ENCODE measurements at regions not wholly inside any gene's neighbourhood (a gene's known extent, or its start where the extent isn't known, plus 50 kb on each side); places are given as distances from the start of the nearest gene placed in this dataset.

DNA sequence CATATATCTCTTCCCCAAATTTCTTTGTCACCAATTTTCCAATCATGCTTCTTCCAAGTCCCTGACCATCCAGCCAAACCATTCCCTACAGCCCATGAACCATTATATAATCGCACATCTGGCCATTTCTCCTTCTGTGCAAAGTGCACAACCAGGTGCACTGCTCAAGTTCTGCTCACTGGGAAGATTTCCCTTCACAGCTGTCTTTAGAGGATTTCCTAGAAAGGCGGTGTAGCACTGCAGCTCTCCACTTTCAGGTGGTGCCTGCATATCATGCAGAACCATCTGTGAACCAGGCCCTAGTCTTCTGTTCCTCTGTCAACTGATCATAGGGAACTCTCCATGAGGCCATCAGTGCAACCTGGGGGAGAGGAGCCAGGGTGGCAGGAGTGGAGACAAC is 95.0 kb upstream of the CABCOCO1 start:
- 83% methylated on average over 2 of the region's 2 CpGs for WGBS
- H3K4me1 ChIP-seq (ENCODE audit: control insufficient read depth in 4 of 4, insufficient read depth in 4 of 4, low read length in 3 of 4) = no peaks in the 10 kb centered on the region
- no peak overlapping the region for H3K9ac ChIP-seq (ENCODE audit: low read depth in 1 of 2, low read length in 2 of 2)
- no peak for DNase-seq (ENCODE audit: low spot score)
- TF ChIP-seq YY1 (IDR thresholded peaks at IDR 0.05) (no peak), FOXA2 (IDR thresholded peaks at IDR 0.05) (no peak), HNF4A (conservative IDR thresholded peaks at IDR 0.05) (no peak), NR2F2 (IDR thresholded peaks at IDR 0.05) (no peak), SP1 (IDR thresholded peaks at IDR 0.05) (no peak), GABPA (IDR thresholded peaks at IDR 0.05 in 1 of 2, conservative IDR thresholded peaks at IDR 0.05 in 1 of 2) (no peak), RXRA (IDR thresholded peaks at IDR 0.05) (no peak), RAD21 (IDR thresholded peaks at IDR 0.05) (no peak)
- TF ChIP-seq, protein P1, sequence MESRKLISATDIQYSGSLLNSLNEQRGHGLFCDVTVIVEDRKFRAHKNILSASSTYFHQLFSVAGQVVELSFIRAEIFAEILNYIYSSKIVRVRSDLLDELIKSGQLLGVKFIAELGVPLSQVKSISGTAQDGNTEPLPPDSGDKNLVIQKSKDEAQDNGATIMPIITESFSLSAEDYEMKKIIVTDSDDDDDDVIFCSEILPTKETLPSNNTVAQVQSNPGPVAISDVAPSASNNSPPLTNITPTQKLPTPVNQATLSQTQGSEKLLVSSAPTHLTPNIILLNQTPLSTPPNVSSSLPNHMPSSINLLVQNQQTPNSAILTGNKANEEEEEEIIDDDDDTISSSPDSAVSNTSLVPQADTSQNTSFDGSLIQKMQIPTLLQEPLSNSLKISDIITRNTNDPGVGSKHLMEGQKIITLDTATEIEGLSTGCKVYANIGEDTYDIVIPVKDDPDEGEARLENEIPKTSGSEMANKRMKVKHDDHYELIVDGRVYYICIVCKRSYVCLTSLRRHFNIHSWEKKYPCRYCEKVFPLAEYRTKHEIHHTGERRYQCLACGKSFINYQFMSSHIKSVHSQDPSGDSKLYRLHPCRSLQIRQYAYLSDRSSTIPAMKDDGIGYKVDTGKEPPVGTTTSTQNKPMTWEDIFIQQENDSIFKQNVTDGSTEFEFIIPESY (IDR thresholded peaks at IDR 0.05) = no peak
- TF ChIP-seq, protein P2, sequence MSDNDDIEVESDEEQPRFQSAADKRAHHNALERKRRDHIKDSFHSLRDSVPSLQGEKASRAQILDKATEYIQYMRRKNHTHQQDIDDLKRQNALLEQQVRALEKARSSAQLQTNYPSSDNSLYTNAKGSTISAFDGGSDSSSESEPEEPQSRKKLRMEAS (IDR thresholded peaks at IDR 0.05) = no peak
- TF ChIP-seq, protein P3, sequence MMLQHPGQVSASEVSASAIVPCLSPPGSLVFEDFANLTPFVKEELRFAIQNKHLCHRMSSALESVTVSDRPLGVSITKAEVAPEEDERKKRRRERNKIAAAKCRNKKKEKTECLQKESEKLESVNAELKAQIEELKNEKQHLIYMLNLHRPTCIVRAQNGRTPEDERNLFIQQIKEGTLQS (IDR thresholded peaks at IDR 0.05) = no peak
- TF ChIP-seq, protein P4, sequence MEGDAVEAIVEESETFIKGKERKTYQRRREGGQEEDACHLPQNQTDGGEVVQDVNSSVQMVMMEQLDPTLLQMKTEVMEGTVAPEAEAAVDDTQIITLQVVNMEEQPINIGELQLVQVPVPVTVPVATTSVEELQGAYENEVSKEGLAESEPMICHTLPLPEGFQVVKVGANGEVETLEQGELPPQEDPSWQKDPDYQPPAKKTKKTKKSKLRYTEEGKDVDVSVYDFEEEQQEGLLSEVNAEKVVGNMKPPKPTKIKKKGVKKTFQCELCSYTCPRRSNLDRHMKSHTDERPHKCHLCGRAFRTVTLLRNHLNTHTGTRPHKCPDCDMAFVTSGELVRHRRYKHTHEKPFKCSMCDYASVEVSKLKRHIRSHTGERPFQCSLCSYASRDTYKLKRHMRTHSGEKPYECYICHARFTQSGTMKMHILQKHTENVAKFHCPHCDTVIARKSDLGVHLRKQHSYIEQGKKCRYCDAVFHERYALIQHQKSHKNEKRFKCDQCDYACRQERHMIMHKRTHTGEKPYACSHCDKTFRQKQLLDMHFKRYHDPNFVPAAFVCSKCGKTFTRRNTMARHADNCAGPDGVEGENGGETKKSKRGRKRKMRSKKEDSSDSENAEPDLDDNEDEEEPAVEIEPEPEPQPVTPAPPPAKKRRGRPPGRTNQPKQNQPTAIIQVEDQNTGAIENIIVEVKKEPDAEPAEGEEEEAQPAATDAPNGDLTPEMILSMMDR (IDR thresholded peaks at IDR 0.05; ENCODE audit: low read depth, low read length, missing input control) = no peak
- TF ChIP-seq, protein P5, sequence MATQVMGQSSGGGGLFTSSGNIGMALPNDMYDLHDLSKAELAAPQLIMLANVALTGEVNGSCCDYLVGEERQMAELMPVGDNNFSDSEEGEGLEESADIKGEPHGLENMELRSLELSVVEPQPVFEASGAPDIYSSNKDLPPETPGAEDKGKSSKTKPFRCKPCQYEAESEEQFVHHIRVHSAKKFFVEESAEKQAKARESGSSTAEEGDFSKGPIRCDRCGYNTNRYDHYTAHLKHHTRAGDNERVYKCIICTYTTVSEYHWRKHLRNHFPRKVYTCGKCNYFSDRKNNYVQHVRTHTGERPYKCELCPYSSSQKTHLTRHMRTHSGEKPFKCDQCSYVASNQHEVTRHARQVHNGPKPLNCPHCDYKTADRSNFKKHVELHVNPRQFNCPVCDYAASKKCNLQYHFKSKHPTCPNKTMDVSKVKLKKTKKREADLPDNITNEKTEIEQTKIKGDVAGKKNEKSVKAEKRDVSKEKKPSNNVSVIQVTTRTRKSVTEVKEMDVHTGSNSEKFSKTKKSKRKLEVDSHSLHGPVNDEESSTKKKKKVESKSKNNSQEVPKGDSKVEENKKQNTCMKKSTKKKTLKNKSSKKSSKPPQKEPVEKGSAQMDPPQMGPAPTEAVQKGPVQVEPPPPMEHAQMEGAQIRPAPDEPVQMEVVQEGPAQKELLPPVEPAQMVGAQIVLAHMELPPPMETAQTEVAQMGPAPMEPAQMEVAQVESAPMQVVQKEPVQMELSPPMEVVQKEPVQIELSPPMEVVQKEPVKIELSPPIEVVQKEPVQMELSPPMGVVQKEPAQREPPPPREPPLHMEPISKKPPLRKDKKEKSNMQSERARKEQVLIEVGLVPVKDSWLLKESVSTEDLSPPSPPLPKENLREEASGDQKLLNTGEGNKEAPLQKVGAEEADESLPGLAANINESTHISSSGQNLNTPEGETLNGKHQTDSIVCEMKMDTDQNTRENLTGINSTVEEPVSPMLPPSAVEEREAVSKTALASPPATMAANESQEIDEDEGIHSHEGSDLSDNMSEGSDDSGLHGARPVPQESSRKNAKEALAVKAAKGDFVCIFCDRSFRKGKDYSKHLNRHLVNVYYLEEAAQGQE (IDR thresholded peaks at IDR 0.05) = no peak
- H3K9me3 ChIP-seq (ENCODE audit: control insufficient read depth in 4 of 4, low read length in 3 of 4) = peaks cover 0 to 5% (median 3%) of the 10 kb centered on the region in 4 donors
- no peaks in the 10 kb centered on the region for H3K36me3 ChIP-seq (ENCODE audit: control insufficient read depth in 4 of 4, insufficient read depth in 3 of 4, low read depth in 1 of 4, low read length in 3 of 4)
- no peak overlapping the region for H3K4me3 ChIP-seq (ENCODE audit: low read depth in 1 of 3, low read length in 3 of 3)
- H3K27me3 ChIP-seq (ENCODE audit: control insufficient read depth in 4 of 4, insufficient read depth in 4 of 4, low read length in 3 of 4) = no peaks in the 10 kb centered on the region
- H3K27ac ChIP-seq (ENCODE audit: low read depth in 1 of 2, low read length in 2 of 2) = no peak overlapping the region

DNA sequence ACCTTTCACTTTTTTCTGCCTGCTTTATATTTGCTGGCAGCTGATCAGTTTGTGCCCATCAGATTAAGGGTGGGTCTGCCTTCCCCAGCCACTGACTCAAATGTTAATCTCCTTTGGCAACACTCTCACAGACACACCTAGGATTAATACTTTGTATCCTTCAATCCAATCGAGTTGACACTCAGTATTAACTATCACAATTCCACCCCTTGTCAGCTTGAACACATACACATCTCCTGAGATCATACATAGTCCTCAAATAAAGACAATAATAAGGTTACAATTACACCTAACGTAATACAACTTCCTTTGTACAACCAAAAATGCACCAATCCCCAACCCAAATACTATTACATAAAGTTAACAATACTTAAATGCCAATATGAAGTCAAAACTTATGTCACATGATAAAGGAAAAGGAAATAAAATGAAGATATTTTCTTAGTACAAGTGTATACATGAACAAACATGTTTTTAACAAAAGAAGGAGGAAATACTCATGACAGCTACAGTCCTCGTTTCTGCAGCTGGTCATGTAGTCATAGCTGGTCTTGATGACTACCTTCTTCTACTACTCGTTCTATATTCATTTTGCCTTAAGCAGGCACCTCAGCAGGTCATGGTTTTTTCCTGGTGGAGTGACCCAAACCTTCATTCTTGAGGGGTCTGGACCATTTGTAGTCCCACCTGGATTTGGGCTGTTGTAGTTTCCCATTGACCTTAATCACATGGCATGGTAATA is 96.7 kb upstream of the CABCOCO1 start:
- no peak for DNase-seq (ENCODE audit: low spot score)
- TF ChIP-seq, protein P5 (IDR thresholded peaks at IDR 0.05) = no peak
- TF ChIP-seq TAF1 (conservative IDR thresholded peaks at IDR 0.05) (no peak), HNF4A (conservative IDR thresholded peaks at IDR 0.05) (no peak), FOXA1 (IDR thresholded peaks at IDR 0.05) (no peak), HNF4G (IDR thresholded peaks at IDR 0.05) (no peak), RXRA (IDR thresholded peaks at IDR 0.05) (no peak), FOXA2 (IDR thresholded peaks at IDR 0.05) (no peak), GABPA (IDR thresholded peaks at IDR 0.05 in 1 of 2, conservative IDR thresholded peaks at IDR 0.05 in 1 of 2) (no peak), NR2F2 (IDR thresholded peaks at IDR 0.05) (no peak)
- TF ChIP-seq, protein P4 (IDR thresholded peaks at IDR 0.05; ENCODE audit: low read depth, low read length, missing input control) = no peak
- TF ChIP-seq, protein P3 (IDR thresholded peaks at IDR 0.05) = no peak

More for the DNA sequence above, 96.7 kb upstream of the CABCOCO1 start:
- no peak overlapping the region for H3K27ac ChIP-seq (ENCODE audit: low read depth in 1 of 2, low read length in 2 of 2)
- no peak overlapping the region for H3K9ac ChIP-seq (ENCODE audit: low read depth in 1 of 2, low read length in 2 of 2)
- H3K27me3 ChIP-seq (ENCODE audit: control insufficient read depth in 4 of 4, insufficient read depth in 4 of 4, low read length in 3 of 4) = no peaks in the 10 kb centered on the region
- H3K4me3 ChIP-seq (ENCODE audit: low read depth in 1 of 3, low read length in 3 of 3) = no peak overlapping the region
- 49% methylated on average over 4 of the region's 4 CpGs for WGBS
- peaks cover 0 to 5% (median 3%) of the 10 kb centered on the region in 4 donors for H3K9me3 ChIP-seq (ENCODE audit: control insufficient read depth in 4 of 4, low read length in 3 of 4)
- no peaks in the 10 kb centered on the region for H3K36me3 ChIP-seq (ENCODE audit: control insufficient read depth in 4 of 4, insufficient read depth in 3 of 4, low read depth in 1 of 4, low read length in 3 of 4)
- no peaks in the 10 kb centered on the region for H3K4me1 ChIP-seq (ENCODE audit: control insufficient read depth in 4 of 4, insufficient read depth in 4 of 4, low read length in 3 of 4)
